Adrenal gland (tissue), 5 donors: ENCODE measurements at regions not wholly inside any gene's neighbourhood (a gene's known extent, or its start where the extent isn't known, plus 50 kb on each side); places are given as distances from the start of the nearest gene placed in this dataset.

Experiments used
- POLR2A ChIP-seq, 2 donors: fragments of 450-650 bp; IDR thresholded peaks; one replicate each; pipeline ENCODE4 v1.6.1; 2017; ENCODE audit warnings: antibody characterized with exemption in 2 of 2, mild to moderate bottlenecking in 2 of 2, moderate library complexity in 1 of 2
- TF ChIP-seq, protein P1 (sequence below), 6 experiments: fragments of 450-650 bp in 4 of 6; fragments of 200-600 bp in 2 of 6; sonication (generic) in 1 of 6; IDR thresholded peaks; 1 replicate in 5 of 6; 2 replicates in 1 of 6; pipeline versions ENCODE4 v1.5.1 to v1.8.0; 2016 to 2021; ENCODE audit warnings: antibody characterized with exemption in 6 of 6, mild to moderate bottlenecking in 2 of 6, moderate library complexity in 1 of 6
- donor health status: DM: no; HTN: no; CAD: no.

DNA sequence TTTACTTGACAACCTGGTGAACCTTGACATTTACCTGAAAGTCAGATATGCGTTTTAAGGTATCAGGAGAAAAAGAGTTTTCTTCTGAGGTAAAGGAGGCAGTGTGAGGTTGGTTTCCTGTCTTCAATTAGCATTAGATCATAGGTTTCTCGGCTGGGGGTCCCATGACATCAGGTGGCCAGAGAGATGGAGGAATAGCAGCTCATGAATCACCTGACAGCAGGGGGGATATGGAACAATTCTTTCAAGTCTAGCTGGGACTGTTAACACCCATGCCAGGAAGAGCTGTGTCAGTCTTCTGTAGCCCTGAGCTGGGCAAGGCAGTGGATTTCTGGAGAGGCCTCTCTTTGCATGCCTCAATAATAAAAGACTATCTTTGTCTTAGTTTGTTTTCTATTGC is 108.0 kb upstream of the TMEM170B start:
- TF ChIP-seq, protein P1, sequence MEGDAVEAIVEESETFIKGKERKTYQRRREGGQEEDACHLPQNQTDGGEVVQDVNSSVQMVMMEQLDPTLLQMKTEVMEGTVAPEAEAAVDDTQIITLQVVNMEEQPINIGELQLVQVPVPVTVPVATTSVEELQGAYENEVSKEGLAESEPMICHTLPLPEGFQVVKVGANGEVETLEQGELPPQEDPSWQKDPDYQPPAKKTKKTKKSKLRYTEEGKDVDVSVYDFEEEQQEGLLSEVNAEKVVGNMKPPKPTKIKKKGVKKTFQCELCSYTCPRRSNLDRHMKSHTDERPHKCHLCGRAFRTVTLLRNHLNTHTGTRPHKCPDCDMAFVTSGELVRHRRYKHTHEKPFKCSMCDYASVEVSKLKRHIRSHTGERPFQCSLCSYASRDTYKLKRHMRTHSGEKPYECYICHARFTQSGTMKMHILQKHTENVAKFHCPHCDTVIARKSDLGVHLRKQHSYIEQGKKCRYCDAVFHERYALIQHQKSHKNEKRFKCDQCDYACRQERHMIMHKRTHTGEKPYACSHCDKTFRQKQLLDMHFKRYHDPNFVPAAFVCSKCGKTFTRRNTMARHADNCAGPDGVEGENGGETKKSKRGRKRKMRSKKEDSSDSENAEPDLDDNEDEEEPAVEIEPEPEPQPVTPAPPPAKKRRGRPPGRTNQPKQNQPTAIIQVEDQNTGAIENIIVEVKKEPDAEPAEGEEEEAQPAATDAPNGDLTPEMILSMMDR (IDR thresholded peaks at IDR 0.05): no peak
- no peak for TF ChIP-seq POLR2A (IDR thresholded peaks at IDR 0.05)
